Vagina (tissue), 2 donors: ENCODE measurements at regions not wholly inside any gene's neighbourhood (a gene's known extent, or its start where the extent isn't known, plus 50 kb on each side); places are given as distances from the start of the nearest gene placed in this dataset.

Experiments
- CTCF ChIP-seq, 3 experiments: fragments of 450-650 bp in 2 of 3; fragments of 200-600 bp in 1 of 3; sonication (generic) in 1 of 3; IDR thresholded peaks; one replicate each; pipeline ENCODE4 v1.5.1; 2017 to 2019; ENCODE audit warnings: antibody characterized with exemption in 3 of 3, mild to moderate bottlenecking in 2 of 3, moderate library complexity in 2 of 3
- POLR2A ChIP-seq, 2 donors: fragments of 450-650 bp; IDR thresholded peaks; one replicate each; pipeline ENCODE4 v1.6.1; 2017; ENCODE audit warnings: antibody characterized with exemption in 2 of 2, mild to moderate bottlenecking in 2 of 2, moderate library complexity in 2 of 2
- POLR2AphosphoS5 ChIP-seq, 2 donors: sonication (generic); formaldehyde crosslinking; IDR thresholded peaks; one replicate each; pipeline ENCODE4 v1.9.0; 2017; ENCODE audit warnings: antibody characterized with exemption in 2 of 2, mild to moderate bottlenecking in 2 of 2, low read depth in 1 of 2; ENCODE audit not compliant: insufficient read depth in 1 of 2

DNA sequence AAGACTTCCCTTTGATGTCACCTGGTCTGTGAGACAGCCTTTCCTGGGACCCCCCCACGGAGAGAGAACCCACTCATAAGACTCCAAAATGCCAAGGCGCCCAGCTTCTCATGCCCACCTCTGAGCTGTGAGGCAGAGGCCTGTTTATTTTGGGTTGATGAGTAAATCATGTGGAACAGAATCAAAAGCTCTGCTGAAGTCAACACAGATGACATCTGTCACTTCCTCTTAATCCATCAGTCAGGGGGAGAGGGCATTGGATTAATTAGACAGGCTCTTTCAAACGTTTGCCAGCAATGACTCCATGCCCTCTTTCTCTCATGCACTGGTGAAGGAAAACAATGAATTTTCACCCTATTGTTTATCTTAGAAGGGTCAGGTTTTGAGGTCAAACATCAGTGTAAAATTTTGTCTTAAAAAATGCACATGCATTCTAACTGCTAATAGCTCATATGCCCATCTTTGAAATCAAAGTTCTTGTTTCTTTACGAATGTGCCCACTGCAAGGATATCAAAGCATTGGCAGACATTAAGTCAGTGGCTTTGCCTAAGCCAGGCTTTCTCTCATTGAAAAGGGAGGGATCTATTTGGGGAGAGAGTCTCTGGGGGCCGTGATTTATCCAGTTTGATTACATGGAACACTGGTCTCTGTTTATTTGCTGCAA is 184.1 kb downstream of the ACKR3 start:
- TF ChIP-seq CTCF (IDR thresholded peaks at IDR 0.05) (no peak), POLR2AphosphoS5 (IDR thresholded peaks at IDR 0.05; ENCODE audit: insufficient read depth in 1 of 2, low read depth in 1 of 2) (no peak), POLR2A (IDR thresholded peaks at IDR 0.05) (no peak)
